Thymus (tissue), 11 donors: ENCODE measurements at regions not wholly inside any gene's neighbourhood (a gene's known extent, or its start where the extent isn't known, plus 50 kb on each side); places are given as distances from the start of the nearest gene placed in this dataset.
"Not testable (repeated sequence)": the region's sequence is repeated elsewhere in the genome, so short reads cannot be mapped to it uniquely, and the experiment has no call there.

Source experiments
- DNase-seq, 9 donors: peaks; one replicate each; pipeline ENCODE4 v3.0.0-alpha.2; 2013; ENCODE audit warnings: low spot score in 9 of 9, low read depth in 6 of 9, missing footprints in 1 of 9
- H3K27ac ChIP-seq, 2 donors: one replicate each; pipeline ENCODE4 v1.5.1; 2013; ENCODE audit warnings: control low read depth in 1 of 2, low read depth in 1 of 2, low read length in 1 of 2, mild to moderate bottlenecking in 1 of 2, moderate library complexity in 1 of 2
- H3K27me3 ChIP-seq, 2 donors: one replicate each; pipeline ENCODE4 v1.5.1; 2013; ENCODE audit warnings: low read length in 1 of 2; ENCODE audit not compliant: control insufficient read depth in 2 of 2, insufficient read depth in 1 of 2
- H3K36me3 ChIP-seq, 2 donors: one replicate each; pipeline ENCODE4 v1.5.1; 2013; ENCODE audit warnings: low read length in 1 of 2, mild to moderate bottlenecking in 1 of 2, moderate library complexity in 1 of 2; ENCODE audit not compliant: control insufficient read depth in 2 of 2, insufficient read depth in 2 of 2
- H3K4me1 ChIP-seq, 2 donors: one replicate each; pipeline ENCODE4 v1.5.1; 2013; ENCODE audit warnings: low read length in 2 of 2; ENCODE audit not compliant: control insufficient read depth in 2 of 2, insufficient read depth in 2 of 2
- H3K4me3 ChIP-seq, 2 donors: one replicate each; pipeline ENCODE4 v1.5.1; 2013; ENCODE audit warnings: low read length in 2 of 2, control low read depth in 1 of 2, mild to moderate bottlenecking in 1 of 2
- H3K9me3 ChIP-seq, 2 donors: one replicate each; pipeline ENCODE4 v1.5.1; 2013; ENCODE audit warnings: low read length in 1 of 2, mild to moderate bottlenecking in 1 of 2; ENCODE audit not compliant: control insufficient read depth in 2 of 2, insufficient read depth in 1 of 2
- WGBS: extraction: QIAGEN DNeasy Blood & Tissue Kit; methylation state at CpG from one replicate; pipeline ENCODE4 v1.1.7; 2013; 5-methylcytosine and 5-hydroxymethylcytosine counted together
- donor health status: healthy.

- H3K36me3 ChIP-seq = no peaks in the 10 kb centered on the region
- H3K27ac ChIP-seq = no peak overlapping the region
- H3K4me3 ChIP-seq = no peak overlapping the region
- DNase-seq = no peak
- no peaks in the 10 kb centered on the region for H3K27me3 ChIP-seq
- no peaks in the 10 kb centered on the region for H3K4me1 ChIP-seq
- no peaks in the 10 kb centered on the region for H3K9me3 ChIP-seq
- 96% methylated on average over 4 of the region's 4 CpGs for whole genome bisulfite sequencing
Measured at GRCh38 chr19:28444362-28444761, 768.6 kb downstream of the UQCRFS1 start.

- Histone ChIP-seq H3K9me3 (no peaks in the 10 kb centered on the region), H3K27ac (no peak overlapping the region), H3K36me3 (no peaks in the 10 kb centered on the region), H3K27me3 (no peaks in the 10 kb centered on the region), H3K4me1 (no peaks in the 10 kb centered on the region), H3K4me3 (no peak overlapping the region)
- no peak for DNase-seq
- whole genome bisulfite sequencing = 89% methylated on average over 9 of the region's 9 CpGs
Measured at GRCh38 chr19:28443361-28443760, 769.6 kb downstream of the UQCRFS1 start.

GRCh38 chr19:28437390-28438346, 775.3 kb downstream of the UQCRFS1 start:
- no peak for DNase-seq

GRCh38 chr19:28436320-28436719, 776.6 kb downstream of the UQCRFS1 start:
- H3K4me3 ChIP-seq = no peak overlapping the region
- H3K27ac ChIP-seq = peak overlapping the region; percentile 72 to 86
- no peaks in the 10 kb centered on the region for H3K27me3 ChIP-seq
- no peaks in the 10 kb centered on the region for H3K36me3 ChIP-seq
- WGBS = 59% methylated on average over 4 of the region's 4 CpGs
- H3K9me3 ChIP-seq = no peaks in the 10 kb centered on the region
- no peak for DNase-seq
- peaks cover 22 to 29% of the 10 kb centered on the region in 2 donors for H3K4me1 ChIP-seq

More at GRCh38 chr19:28437390-28438346, 775.3 kb downstream of the UQCRFS1 start:
- Histone ChIP-seq H3K27ac (peak overlapping the region in 1 of 2 donors; percentile 86), H3K4me1 (peaks cover 22 to 29% of the 10 kb centered on the region in 2 donors), H3K4me3 (no peak overlapping the region), H3K36me3 (no peaks in the 10 kb centered on the region), H3K27me3 (no peaks in the 10 kb centered on the region), H3K9me3 (no peaks in the 10 kb centered on the region)
- WGBS = 95% methylated on average over 11 of the region's 11 CpGs

- 57% methylated on average over 8 of the region's 8 CpGs for WGBS
Measured at GRCh38 chr19:28435551-28436271, 777.2 kb downstream of the UQCRFS1 start.

GRCh38 chr19:28434794-28435193, 778.2 kb downstream of the UQCRFS1 start:
- not testable (repeated sequence) for H3K36me3 ChIP-seq, H3K4me3 ChIP-seq, H3K27ac ChIP-seq, H3K9me3 ChIP-seq, DNase-seq, H3K27me3 ChIP-seq
- WGBS = 94% methylated on average over 9 of the region's 9 CpGs
- peaks cover 22 to 34% of the 10 kb centered on the region in 2 donors for H3K4me1 ChIP-seq

More at GRCh38 chr19:28435551-28436271, 777.2 kb downstream of the UQCRFS1 start:
- Histone ChIP-seq H3K4me1 (peaks cover 22 to 32% of the 10 kb centered on the region in 2 donors), H3K27ac (peak overlapping the region; percentile 59 to 86), H3K9me3 (no peaks in the 10 kb centered on the region), H3K4me3 (no peak overlapping the region), H3K27me3 (no peaks in the 10 kb centered on the region), H3K36me3 (no peaks in the 10 kb centered on the region)
- DNase-seq = peak in 3 of 9 donors; percentile 32 to 61 (median 55)

- WGBS = 98% methylated on average over 5 of the region's 5 CpGs
- not testable (repeated sequence) for H3K36me3 ChIP-seq, H3K9me3 ChIP-seq, DNase-seq, H3K27ac ChIP-seq, H3K27me3 ChIP-seq, H3K4me3 ChIP-seq
- H3K4me1 ChIP-seq = peaks cover 22 to 35% of the 10 kb centered on the region in 2 donors
Measured at GRCh38 chr19:28434365-28434764, 778.6 kb downstream of the UQCRFS1 start.

- peaks cover 22 to 40% of the 10 kb centered on the region in 2 donors for H3K4me1 ChIP-seq
- H3K36me3 ChIP-seq, H3K9me3 ChIP-seq, H3K27ac ChIP-seq, H3K27me3 ChIP-seq, H3K4me3 ChIP-seq, DNase-seq: not testable (repeated sequence)
- 97% methylated on average over 4 of the region's 4 CpGs for WGBS
Measured at GRCh38 chr19:28433166-28433565, 779.8 kb downstream of the UQCRFS1 start.

GRCh38 chr19:28430214-28430613, 782.7 kb downstream of the UQCRFS1 start:
- DNase-seq = no peak
- WGBS = 93% methylated on average over 2 of the region's 2 CpGs
- no peaks in the 10 kb centered on the region for H3K27me3 ChIP-seq
- no peak overlapping the region for H3K27ac ChIP-seq
- H3K4me1 ChIP-seq = peaks cover 9 to 38% of the 10 kb centered on the region in 2 donors
- H3K36me3 ChIP-seq = no peaks in the 10 kb centered on the region
- H3K4me3 ChIP-seq = no peak overlapping the region
- H3K9me3 ChIP-seq = no peaks in the 10 kb centered on the region
